Activated CD8-positive, alpha-beta memory T cell treated with anti-CD3 and anti-CD28 coated beads, Interleukin-2, amount 50 U/mL, for 48 hours (primary cell): ENCODE measurements at regions not wholly inside any gene's neighbourhood (a gene's known extent, or its start where the extent isn't known, plus 50 kb on each side); places are given as distances from the start of the nearest gene placed in this dataset.

Experiments
- DNase-seq: peaks from one replicate; pipeline ENCODE4 v3.0.0-alpha.2; 2020

DNA sequence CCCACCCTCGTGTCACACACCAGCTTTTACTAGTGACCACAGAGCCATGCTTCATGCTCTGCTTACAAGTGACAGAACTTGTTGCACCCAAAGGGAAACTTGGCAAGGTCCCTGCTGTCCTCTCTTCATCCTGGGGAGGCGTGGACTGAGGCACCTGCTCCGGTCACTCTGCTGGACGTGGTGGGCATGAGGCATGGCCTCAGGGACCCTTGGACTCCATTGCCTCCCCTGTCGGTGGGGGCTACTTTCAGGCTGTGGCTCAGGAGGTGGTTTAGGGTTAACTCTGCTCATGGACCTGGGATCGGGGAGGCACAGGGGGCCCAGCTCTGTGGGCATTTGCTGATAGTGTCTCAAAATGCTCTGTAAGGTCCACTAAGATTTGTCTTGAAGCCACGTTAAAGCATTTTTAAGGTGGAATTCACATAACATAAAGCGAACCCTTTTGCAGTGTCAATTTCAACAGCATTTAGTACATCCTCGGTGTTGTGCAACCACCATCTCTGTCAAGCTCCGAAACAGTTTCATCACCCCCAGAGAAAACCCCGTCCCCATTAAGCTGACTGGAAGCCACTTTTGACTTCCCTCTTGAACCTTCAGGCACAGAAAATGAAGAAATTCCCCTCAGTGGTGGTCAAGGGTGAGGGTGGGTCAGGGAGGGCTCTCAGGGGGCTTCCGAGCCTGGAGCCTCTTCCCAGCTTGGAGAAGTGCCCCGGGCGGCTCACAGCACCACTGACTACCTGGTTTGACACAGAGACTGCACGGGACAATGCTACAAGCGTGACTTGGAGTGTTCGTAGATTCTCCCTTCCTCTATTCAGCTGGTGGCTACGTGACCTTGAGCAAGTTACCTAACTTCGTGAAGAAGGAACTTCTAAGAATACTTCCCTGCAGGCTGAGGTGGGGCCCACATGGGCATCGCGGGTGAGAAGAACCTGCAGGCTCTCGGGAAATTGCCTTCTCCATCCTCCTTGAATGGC lies 100.0 kb upstream of the HDAC4 start:
- DNase-seq: no peak

DNA sequence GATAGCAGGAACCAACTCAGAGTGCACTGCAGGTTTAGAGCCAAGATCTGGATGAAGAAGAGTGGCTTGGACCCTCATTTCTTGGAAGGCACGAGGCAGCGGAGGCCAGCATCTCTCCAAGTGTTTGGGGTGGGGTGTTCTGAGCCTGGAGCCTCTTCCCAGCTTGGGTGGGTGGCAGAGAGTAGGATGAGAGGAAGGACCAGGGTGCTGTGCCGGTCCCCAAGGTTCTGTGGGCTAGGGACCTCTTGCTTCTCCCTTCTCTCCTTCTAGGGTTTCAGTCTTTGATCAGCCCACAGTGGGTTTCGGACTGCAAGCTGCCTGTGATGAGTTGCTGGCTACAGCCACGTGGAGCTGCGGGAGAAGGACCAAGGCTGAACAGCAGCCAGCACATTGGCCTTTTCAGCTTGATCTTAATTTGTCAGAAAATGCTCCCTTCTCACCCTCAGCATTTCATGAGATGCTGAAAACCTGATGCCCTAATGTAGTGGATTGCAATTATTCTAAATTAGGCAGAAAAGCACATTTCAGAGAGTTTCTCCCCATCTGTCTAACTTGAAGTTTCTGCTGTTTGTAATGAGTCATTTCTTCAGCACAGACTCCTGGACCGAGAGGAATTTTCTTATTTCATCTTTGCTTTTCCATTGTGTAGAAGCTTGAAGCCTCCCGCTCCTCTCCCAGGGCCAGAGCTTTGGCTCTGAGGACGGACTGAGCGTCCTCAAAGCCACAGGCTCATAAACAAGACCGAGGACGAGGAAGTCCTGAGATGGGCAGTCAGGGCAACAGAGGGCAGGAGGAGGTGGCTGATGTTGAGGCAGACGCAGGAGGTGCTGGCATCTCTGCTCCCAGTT lies 99.1 kb upstream of the HDAC4 start:
- DNase-seq: no peak

DNA sequence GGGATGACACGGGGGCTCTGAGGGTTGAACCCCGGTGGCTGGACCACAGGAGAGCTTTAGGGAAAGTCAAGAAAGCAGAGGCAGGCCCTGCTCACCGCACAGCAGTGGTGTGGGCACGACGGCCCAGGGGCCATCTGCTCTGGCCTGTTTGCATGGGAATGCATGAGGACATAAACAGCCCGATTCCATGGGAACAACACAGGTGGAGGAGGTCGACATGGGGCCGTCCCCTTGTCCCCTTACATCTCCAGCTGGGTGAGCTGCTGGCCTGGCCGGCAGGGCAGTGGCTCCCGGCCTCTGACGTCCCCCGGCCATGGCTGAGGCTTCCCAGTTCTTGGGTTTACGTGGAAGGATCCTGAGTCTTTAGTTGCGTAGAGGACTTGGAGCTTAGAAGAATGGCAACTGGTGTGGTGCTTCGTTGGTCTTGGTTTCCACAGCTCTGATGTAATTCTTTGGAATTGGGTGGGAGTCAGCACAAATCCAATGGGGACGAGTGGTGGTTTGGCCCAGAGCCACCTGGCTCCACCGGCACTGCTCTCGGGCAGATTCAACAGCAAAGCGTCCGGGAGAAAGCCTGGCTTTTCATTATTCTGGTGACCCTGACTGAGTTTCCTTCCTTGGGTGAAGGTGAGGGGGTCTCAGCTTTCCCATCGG lies 98.3 kb upstream of the HDAC4 start:
- no peak for DNase-seq

GRCh38 chr2:239498576-239498975 lies 97.8 kb upstream of the HDAC4 start:
- DNase-seq: no peak

DNA sequence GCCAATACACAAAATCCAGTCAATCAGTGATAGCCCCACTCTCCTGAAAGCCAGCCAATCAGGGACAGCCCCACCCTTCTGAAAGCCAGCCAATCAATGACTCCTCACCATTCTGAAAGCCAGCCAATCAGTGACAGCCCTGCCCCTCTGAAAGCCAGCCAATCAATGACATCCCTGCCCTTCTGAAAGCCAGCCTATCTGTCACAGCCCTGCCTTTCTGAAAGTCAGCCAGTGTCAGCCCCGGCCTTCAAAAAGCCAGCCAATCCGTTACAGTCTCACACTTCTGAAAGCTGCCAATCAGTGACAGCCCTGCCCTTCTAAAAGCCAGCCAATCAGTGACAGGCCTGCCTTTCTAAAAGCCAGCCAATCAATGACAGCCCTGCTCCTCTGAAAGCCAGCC lies 95.9 kb upstream of the HDAC4 start:
- no peak for DNase-seq

GRCh38 chr2:239495791-239496233 lies 95.0 kb upstream of the HDAC4 start:
- DNase-seq: no peak

DNA sequence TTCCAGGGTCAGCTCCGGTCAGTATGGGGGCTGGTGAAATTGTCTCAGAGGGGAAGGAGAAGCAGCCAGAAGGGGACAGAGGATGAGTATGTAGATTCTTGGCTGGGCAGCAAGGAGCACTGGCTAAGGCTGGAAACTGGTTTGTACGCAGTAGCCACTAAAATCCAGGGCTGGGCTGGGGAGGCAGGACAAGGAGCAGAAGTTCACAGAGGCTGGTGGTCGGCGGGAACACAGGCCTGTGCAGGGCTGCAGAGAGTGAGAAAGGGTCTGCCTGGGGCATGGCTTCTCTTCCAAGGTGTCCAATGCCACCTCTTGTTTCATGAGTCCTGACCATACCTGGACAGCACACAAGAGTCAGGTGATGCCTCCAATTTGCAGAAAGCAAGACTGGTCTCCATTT lies 94.4 kb upstream of the HDAC4 start:
- no peak for DNase-seq

DNA sequence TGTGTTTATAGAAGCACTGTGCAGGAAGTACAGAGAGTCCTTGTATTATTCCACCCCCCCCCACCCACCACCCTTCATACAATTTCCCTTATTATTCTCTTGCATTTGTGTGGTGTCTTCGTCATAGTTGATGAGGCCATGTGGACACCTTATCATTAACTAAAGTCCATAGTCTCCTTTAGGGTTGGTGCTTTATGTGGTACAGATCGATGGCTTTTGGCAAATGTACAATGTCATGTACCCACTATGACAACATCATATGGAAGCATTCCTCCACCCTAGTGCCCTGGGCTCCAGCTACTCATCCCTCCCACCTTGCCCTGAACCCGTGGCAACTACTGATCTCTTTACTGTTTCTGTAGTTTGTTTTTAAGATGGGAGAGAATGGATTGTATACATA lies 93.8 kb upstream of the HDAC4 start:
- DNase-seq: no peak

- no peak for DNase-seq
Measured at GRCh38 chr2:239489481-239489880, 88.7 kb upstream of the HDAC4 start.

DNA sequence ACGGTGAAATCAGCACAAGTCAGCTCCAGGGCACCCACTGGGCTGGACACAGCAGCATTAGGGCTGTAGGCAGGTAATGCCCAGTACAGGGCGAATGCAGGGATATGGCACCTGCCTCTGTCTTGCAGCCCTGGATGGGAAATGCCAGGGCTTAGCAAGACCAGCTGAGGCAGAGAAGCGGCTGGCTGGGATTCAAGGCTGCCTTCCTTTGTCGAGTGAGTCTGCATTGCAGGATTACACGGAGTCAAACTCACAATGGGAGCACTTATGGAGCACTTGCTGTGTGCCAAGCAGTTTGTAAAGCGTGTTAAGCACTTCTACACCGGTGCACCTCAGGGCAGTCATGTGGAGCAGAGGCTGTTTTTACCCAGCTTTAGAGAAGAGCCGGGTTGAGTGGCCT lies 87.3 kb upstream of the HDAC4 start:
- no peak for DNase-seq

- no peak for DNase-seq
Measured at GRCh38 chr2:239487272-239487671, 86.5 kb upstream of the HDAC4 start.

GRCh38 chr2:239485622-239486021 lies 84.8 kb upstream of the HDAC4 start:
- no peak for DNase-seq

DNA sequence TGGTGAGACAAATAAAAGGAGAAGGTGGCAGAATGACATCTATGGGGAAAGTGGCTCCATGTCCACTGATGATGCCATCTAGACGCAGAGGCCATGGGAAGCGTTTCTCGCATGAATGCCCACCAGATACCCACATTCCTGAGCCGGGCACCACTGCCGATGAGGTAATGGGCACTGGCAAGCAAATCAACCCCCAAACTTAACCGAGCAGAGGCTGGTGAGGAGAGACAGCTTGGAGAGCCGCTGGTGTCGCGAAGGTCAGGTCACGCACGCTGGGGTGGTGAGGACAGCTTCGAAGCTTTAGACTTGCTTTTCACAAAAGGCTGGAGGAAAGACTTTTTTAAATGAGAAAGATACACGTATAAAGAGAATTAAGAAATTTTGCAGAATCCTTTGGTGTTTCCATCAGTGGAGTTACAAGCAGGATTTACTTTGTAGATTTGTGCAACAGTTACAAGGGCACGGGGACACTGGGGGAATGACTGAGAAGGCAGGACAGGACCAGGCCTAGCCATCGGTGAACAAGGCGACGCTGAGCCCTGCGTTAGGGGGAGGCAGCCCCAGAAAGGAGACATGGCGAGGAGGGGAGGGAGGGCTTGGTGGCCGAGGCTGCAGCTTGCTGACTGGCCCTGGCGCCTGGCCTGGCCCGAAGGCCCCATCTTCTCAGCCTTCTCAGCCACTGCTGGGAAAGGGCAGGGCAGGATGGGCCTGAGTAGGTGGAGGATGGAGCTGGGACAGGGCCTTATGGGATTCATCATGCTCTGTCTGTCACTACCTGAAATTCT lies 83.9 kb upstream of the HDAC4 start:
- DNase-seq: no peak

GRCh38 chr2:239482778-239483712 lies 82.2 kb upstream of the HDAC4 start:
- DNase-seq: no peak

DNA sequence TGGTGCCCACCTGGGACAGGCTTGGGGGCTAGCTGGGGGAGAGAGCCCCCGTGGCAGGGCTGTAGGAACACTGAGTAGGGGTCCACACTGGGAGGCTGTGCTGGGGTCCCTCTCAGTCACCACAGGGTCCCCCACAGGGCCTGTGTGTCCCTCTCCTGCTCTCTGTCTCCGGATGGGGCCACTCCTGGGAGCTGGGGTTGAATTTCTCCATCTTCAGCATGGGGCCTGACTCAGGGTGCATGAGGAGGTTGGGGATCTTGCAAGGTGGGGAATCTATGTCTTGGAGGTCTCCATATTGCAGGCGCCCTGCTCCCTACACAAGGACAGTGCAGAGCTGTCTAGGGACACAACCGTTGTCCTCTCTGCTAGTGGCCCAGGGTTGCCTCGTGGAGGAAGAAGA lies 78.7 kb upstream of the HDAC4 start:
- no peak for DNase-seq

DNA sequence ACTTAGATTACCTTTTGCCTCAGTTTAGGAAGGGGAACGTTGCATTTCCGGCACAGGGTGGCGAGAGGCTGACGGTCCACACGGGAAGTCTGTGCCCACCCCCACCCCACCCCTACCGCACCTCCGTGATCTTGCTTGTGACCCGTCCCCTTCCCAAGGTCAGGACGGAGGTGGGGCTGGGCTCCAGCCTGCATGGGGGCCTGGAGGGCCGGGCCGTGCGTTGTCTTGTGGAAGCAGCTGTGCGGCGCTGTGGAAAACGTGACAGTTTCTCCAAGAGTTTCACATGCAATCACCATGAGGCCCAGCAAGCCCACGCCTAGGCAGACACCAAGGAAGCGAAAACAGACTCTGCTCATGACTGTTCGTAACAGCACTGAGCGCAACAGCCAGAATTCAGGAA lies 76.8 kb upstream of the HDAC4 start:
- no peak for DNase-seq

- no peak for DNase-seq
Measured at GRCh38 chr2:239476757-239477585, 76.2 kb upstream of the HDAC4 start.

DNA sequence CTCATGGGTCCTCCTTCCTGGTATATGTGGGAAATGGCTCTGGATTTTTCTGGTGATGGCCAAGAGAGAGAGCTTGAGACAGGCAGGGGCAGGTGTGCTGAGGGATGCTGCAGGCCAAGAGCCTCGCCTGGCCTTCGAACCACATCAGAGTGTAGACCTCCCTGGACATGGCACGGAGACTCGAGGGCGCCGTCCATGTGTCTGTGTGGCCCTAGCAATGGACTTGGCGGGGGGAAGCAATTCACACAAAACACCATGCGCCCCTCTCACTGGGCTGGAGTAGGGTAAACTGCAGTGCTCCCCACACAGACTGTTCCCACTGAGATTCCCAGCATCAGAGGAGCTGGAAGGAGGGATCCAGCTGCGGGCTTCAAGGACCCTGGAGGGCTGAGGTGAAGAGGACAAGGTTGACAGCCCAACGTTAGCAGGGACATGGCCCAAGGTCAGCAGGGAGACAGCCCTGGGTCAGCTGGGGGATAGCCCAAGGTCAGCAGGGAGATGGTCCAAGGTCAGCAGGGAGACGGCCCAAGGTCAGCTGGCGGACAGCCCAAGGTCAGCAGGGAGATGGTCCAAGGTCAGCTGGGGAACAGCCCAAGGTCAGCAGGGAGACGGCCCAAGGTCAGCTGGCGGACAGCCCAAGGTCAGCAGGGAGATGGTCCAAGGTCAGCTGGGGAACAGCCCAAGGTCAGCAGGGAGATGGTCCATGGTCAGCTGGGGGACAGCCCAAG lies 75.4 kb upstream of the HDAC4 start:
- DNase-seq: no peak

- no peak for DNase-seq
Measured at GRCh38 chr2:239475161-239476028, 74.6 kb upstream of the HDAC4 start.
